Endothelial cell of umbilical vein (primary cell): ENCODE measurements at regions not wholly inside any gene's neighbourhood (a gene's known extent, or its start where the extent isn't known, plus 50 kb on each side); places are given as distances from the start of the nearest gene placed in this dataset.

Experiments
- BruUV-seq: library from RNA; stranded (reverse); fragments of 400-500 nt; replicated peaks from 2 replicates; lab custom pipeline; 2021; lab: Mats Ljungman, UMichigan
- CTCF ChIA-PET: fragments of 300-600, 350-600 bp; sonication (Branson Sonifier 250); formaldehyde crosslinking; loops from one replicate; lab custom pipeline; 2021; ENCODE audit warnings: antibody characterized with exemption, inconsistent platforms; lab: Charles Lee
- POLR2A ChIA-PET: fragments of 300-600, 350-600 bp; sonication (Branson Sonifier 250); formaldehyde crosslinking; loops from one replicate; lab custom pipeline; 2021; ENCODE audit warnings: antibody characterized with exemption, inconsistent platforms; lab: Charles Lee
- DNase-seq: peaks from one replicate; pipeline ENCODE4 v3.0.0-alpha.2; 2011; ENCODE audit warnings: low read depth, low spot score
- FAIRE-seq: peaks from 2 replicates; lab custom pipeline; 2011; peaks lifted over from hg19 to GRCh38; lab: Jason Lieb, UNC
- H2AFZ ChIP-seq: 2 replicates; pipeline ENCODE4 v1.6.0; 2012; ENCODE audit warnings: low read depth, low read length, control low read depth, inconsistent platforms
- H3K27ac ChIP-seq: 2 replicates; pipeline ENCODE4 v1.5.1; 2011; ENCODE audit warnings: low read depth, mild to moderate bottlenecking, control low read depth, low read length, moderate library complexity; ENCODE audit not compliant: insufficient read depth
- H3K27me3 ChIP-seq, 2 experiments: 2 replicates each; pipeline versions ENCODE4 v1.6.0 to v1.6.1; 2011; ENCODE audit warnings: low read length in 2 of 2, mixed read lengths in 1 of 2; ENCODE audit not compliant: control insufficient read depth in 2 of 2, insufficient read depth in 2 of 2
- H3K36me3 ChIP-seq, 2 experiments: 2 replicates in 1 of 2; 3 replicates in 1 of 2; pipeline ENCODE4 v1.5.1; 2011; ENCODE audit warnings: low read length in 2 of 2, mild to moderate bottlenecking in 1 of 2, moderate library complexity in 1 of 2; ENCODE audit not compliant: control insufficient read depth in 2 of 2, insufficient read depth in 2 of 2; ENCODE audit errors: extremely low read depth in 1 of 2
- H3K4me1 ChIP-seq: 3 replicates; pipeline ENCODE4 v1.5.1; 2011; ENCODE audit warnings: mild to moderate bottlenecking, low read length; ENCODE audit not compliant: control insufficient read depth, insufficient read depth; ENCODE audit errors: extremely low read depth
- H3K4me2 ChIP-seq: 2 replicates; pipeline ENCODE4 v1.6.1; 2011; ENCODE audit warnings: low read length, control low read depth, mixed read lengths; ENCODE audit not compliant: insufficient read depth
- H3K4me3 ChIP-seq, 3 experiments: fragments of 200-600 bp in 1 of 3; sonication (generic), shearing (Covaris generic) in 1 of 3; replicated peaks in 1 of 3; 2 replicates each; pipeline ENCODE4 v1.5.1; 2011 to 2016; ENCODE audit warnings: control low read depth in 3 of 3, low read length in 3 of 3, mild to moderate bottlenecking in 2 of 3, inconsistent platforms in 1 of 3, low read depth in 1 of 3, moderate library complexity in 1 of 3; ENCODE audit not compliant: insufficient read depth in 1 of 3
- H3K79me2 ChIP-seq: 2 replicates; pipeline ENCODE4 v1.6.0; 2012; ENCODE audit warnings: low read length, inconsistent platforms; ENCODE audit not compliant: control insufficient read depth, insufficient read depth
- H3K9ac ChIP-seq: replicated peaks from 2 replicates; pipeline ENCODE3; 2011; ENCODE audit warnings: low read length, control low read depth; ENCODE audit not compliant: insufficient read depth; ENCODE audit errors: extremely low read depth
- H3K9me1 ChIP-seq: replicated peaks from 3 replicates; pipeline ENCODE4 v1.6.0; 2011; ENCODE audit warnings: mild to moderate bottlenecking, low read length; ENCODE audit not compliant: control insufficient read depth, insufficient read depth; ENCODE audit errors: extremely low read depth
- H3K9me3 ChIP-seq: replicated peaks from 2 replicates; pipeline ENCODE4 v1.5.1; 2012; ENCODE audit warnings: low read length, inconsistent platforms; ENCODE audit not compliant: control insufficient read depth, insufficient read depth
- H4K20me1 ChIP-seq: replicated peaks from 2 replicates; pipeline ENCODE3; 2011; ENCODE audit warnings: mild to moderate bottlenecking, low read length; ENCODE audit not compliant: control insufficient read depth, insufficient read depth; ENCODE audit errors: extremely low read depth
- EZH2 ChIP-seq: IDR thresholded peaks from 2 replicates; pipeline ENCODE4 v1.6.1; 2012; ENCODE audit warnings: borderline replicate concordance, low read depth, mild to moderate bottlenecking, moderate library complexity, low read length, inconsistent platforms; ENCODE audit not compliant: severe bottlenecking
- FOS ChIP-seq: IDR thresholded peaks from 2 replicates; pipeline ENCODE4 v1.6.1; 2011; ENCODE audit warnings: mild to moderate bottlenecking, low read length, moderate library complexity, borderline replicate concordance; ENCODE audit not compliant: insufficient read depth
- GATA2 ChIP-seq: IDR thresholded peaks from 2 replicates; pipeline ENCODE4 v1.7.0; 2011; ENCODE audit warnings: low read depth, mild to moderate bottlenecking, moderate library complexity, mixed read lengths, low read length; ENCODE audit not compliant: insufficient read length, insufficient read depth
- JUN ChIP-seq: IDR thresholded peaks from 2 replicates; pipeline ENCODE4 v1.6.1; 2011; ENCODE audit warnings: borderline replicate concordance, low read depth; ENCODE audit not compliant: insufficient read length, insufficient read depth
- MAX ChIP-seq: IDR thresholded peaks from 2 replicates; pipeline ENCODE4 v1.6.1; 2011; ENCODE audit not compliant: insufficient read depth, insufficient read length
- MYC ChIP-seq: IDR thresholded peaks from one replicate; pipeline ENCODE4 v1.6.1; 2011; ENCODE audit warnings: mild to moderate bottlenecking, low read depth, low read length
- POLR2A ChIP-seq: IDR thresholded peaks from 2 replicates; pipeline ENCODE4 v1.6.1; 2012; ENCODE audit warnings: low read depth, mild to moderate bottlenecking, control low read depth, low read length
- POLR2AphosphoS5 ChIP-seq: IDR thresholded peaks from 2 replicates; pipeline ENCODE4 v1.6.1; 2012; ENCODE audit warnings: low read depth, mild to moderate bottlenecking, control low read depth, low read length, moderate library complexity; ENCODE audit not compliant: insufficient read depth
- dilution Hi-C: fragments of 300-500 bp; cut with MboI; formaldehyde crosslinking; loops from one replicate; pipeline ENCODE4 v1.15.0; 2019; ENCODE audit warnings: low sequenced_read_pairs; ENCODE audit not compliant: extremely low pct_ligation_motif_present
- intact Hi-C: fragments of 100-400 bp; cut with micrococcal nuclease; formaldehyde crosslinking; loops from one replicate; pipeline ENCODE4 v1.10.0; 2022
- TF ChIP-seq, protein P1 (sequence below), 2 donors: IDR thresholded peaks; 1 replicate in 1 of 2; 2 replicates in 1 of 2; pipeline ENCODE4 v1.5.1; 2011; ENCODE audit warnings: low read length in 2 of 2, mild to moderate bottlenecking in 2 of 2, moderate library complexity in 2 of 2, control low read depth in 1 of 2, inconsistent platforms in 1 of 2, low read depth in 1 of 2; ENCODE audit not compliant: insufficient read depth in 1 of 2; ENCODE audit errors: extremely low read depth in 1 of 2

- dilution Hi-C loops: no loop called here
- H3K4me2 ChIP-seq: no peak overlapping the region
- no peak for TF ChIP-seq POLR2AphosphoS5
- TF ChIP-seq, protein P1, sequence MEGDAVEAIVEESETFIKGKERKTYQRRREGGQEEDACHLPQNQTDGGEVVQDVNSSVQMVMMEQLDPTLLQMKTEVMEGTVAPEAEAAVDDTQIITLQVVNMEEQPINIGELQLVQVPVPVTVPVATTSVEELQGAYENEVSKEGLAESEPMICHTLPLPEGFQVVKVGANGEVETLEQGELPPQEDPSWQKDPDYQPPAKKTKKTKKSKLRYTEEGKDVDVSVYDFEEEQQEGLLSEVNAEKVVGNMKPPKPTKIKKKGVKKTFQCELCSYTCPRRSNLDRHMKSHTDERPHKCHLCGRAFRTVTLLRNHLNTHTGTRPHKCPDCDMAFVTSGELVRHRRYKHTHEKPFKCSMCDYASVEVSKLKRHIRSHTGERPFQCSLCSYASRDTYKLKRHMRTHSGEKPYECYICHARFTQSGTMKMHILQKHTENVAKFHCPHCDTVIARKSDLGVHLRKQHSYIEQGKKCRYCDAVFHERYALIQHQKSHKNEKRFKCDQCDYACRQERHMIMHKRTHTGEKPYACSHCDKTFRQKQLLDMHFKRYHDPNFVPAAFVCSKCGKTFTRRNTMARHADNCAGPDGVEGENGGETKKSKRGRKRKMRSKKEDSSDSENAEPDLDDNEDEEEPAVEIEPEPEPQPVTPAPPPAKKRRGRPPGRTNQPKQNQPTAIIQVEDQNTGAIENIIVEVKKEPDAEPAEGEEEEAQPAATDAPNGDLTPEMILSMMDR (IDR thresholded peaks at IDR 0.05; ENCODE audit: extremely low read depth in 1 of 2, insufficient read depth in 1 of 2, low read depth in 1 of 2, low read length in 2 of 2): no peak
- no peak for TF ChIP-seq FOS
- no peak for TF ChIP-seq MYC
- no peak for TF ChIP-seq EZH2
- TF ChIP-seq JUN: no peak
- no peak for TF ChIP-seq MAX
- no peak for TF ChIP-seq GATA2
- no peak for TF ChIP-seq POLR2A
Measured at GRCh38 chr7:3238525-3239210, 62.4 kb upstream of the SDK1 start.

More at GRCh38 chr7:3238525-3239210, 62.4 kb upstream of the SDK1 start:
- ChIA-PET POLR2A (no interaction called here), CTCF (no interaction called here)
- Histone ChIP-seq H2AFZ (no peak overlapping the region), H3K9me3 (no peaks in the 10 kb centered on the region), H3K79me2 (no peaks in the 10 kb centered on the region), H3K27me3 (no peaks in the 10 kb centered on the region), H3K4me3 (no peak overlapping the region), H3K9ac (no peak overlapping the region), H3K27ac (no peak overlapping the region), H3K9me1 (no peaks in the 10 kb centered on the region), H3K36me3 (no peaks in the 10 kb centered on the region), H4K20me1 (no peaks in the 10 kb centered on the region), H3K4me1 (no peaks in the 10 kb centered on the region)
- no TSS peak for BruUV-seq
- FAIRE-seq: no peak
- no peak for DNase-seq
- intact Hi-C loops: no loop called here
